ENCODE measurements at regions not wholly inside any gene's neighbourhood (a gene's known extent, or its start where the extent isn't known, plus 50 kb on each side); places are given as distances from the start of the nearest gene placed in this dataset.
"Not testable (repeated sequence)": the region's sequence is repeated elsewhere in the genome, so short reads cannot be mapped to it uniquely, and the experiment has no call there.

- DNase-seq (ENCODE audit: low spot score) = no peak
Observed at GRCh38 chr3:95759614-95760301, 1054.6 kb upstream of the EPHA6 start.

GRCh38 chr3:95775486-95776094 is 1038.8 kb upstream of the EPHA6 start:
- DNase-seq (ENCODE audit: low spot score) = no peak

- DNase-seq (ENCODE audit: low spot score) = no peak
Observed at GRCh38 chr3:95781598-95781997, 1032.8 kb upstream of the EPHA6 start.

- DNase-seq (ENCODE audit: low spot score) = no peak
Observed at GRCh38 chr3:95789111-95789510, 1025.3 kb upstream of the EPHA6 start.

GRCh38 chr3:95797081-95797480 is 1017.3 kb upstream of the EPHA6 start:
- DNase-seq (ENCODE audit: low spot score) = no peak

GRCh38 chr3:95798628-95799027 is 1015.8 kb upstream of the EPHA6 start:
- DNase-seq (ENCODE audit: low spot score) = no peak

- no peak for DNase-seq (ENCODE audit: low spot score)
Observed at GRCh38 chr3:95810462-95810861, 1003.9 kb upstream of the EPHA6 start.

- no peak for DNase-seq (ENCODE audit: low spot score)
Observed at GRCh38 chr3:95813244-95813643, 1001.1 kb upstream of the EPHA6 start.

GRCh38 chr3:95815828-95816227 is 998.6 kb upstream of the EPHA6 start:
- DNase-seq (ENCODE audit: low spot score) = no peak

GRCh38 chr3:95826419-95826818 is 988.0 kb upstream of the EPHA6 start:
- DNase-seq (ENCODE audit: low spot score) = no peak

GRCh38 chr3:95832146-95832545 is 982.2 kb upstream of the EPHA6 start:
- DNase-seq (ENCODE audit: low spot score) = no peak

- DNase-seq (ENCODE audit: low spot score) = not testable (repeated sequence)
Observed at GRCh38 chr3:95860628-95861027, 953.8 kb upstream of the EPHA6 start.

- DNase-seq (ENCODE audit: low spot score) = no peak
Observed at GRCh38 chr3:95883801-95884200, 930.6 kb upstream of the EPHA6 start.

GRCh38 chr3:95886616-95887015 is 927.8 kb upstream of the EPHA6 start:
- DNase-seq (ENCODE audit: low spot score) = no peak

- DNase-seq (ENCODE audit: low spot score) = no peak
Observed at GRCh38 chr3:95887114-95887513, 927.3 kb upstream of the EPHA6 start.

GRCh38 chr3:95894820-95895219 is 919.6 kb upstream of the EPHA6 start:
- no peak for DNase-seq (ENCODE audit: low spot score)

GRCh38 chr3:95899494-95899893 is 914.9 kb upstream of the EPHA6 start:
- no peak for DNase-seq (ENCODE audit: low spot score)

- no peak for DNase-seq (ENCODE audit: low spot score)
Observed at GRCh38 chr3:95899911-95900310, 914.5 kb upstream of the EPHA6 start.

- no peak for DNase-seq (ENCODE audit: low spot score)
Observed at GRCh38 chr3:95901948-95902347, 912.4 kb upstream of the EPHA6 start.

GRCh38 chr3:95905182-95905581 is 909.2 kb upstream of the EPHA6 start:
- no peak for DNase-seq (ENCODE audit: low spot score)

GRCh38 chr3:95911767-95912166 is 902.6 kb upstream of the EPHA6 start:
- no peak for DNase-seq (ENCODE audit: low spot score)

GRCh38 chr3:95923496-95924210 is 890.7 kb upstream of the EPHA6 start:
- no peak for DNase-seq (ENCODE audit: low spot score)

- no peak for DNase-seq (ENCODE audit: low spot score)
Observed at GRCh38 chr3:95926904-95927501, 887.4 kb upstream of the EPHA6 start.
